GM21515 (cell line): ENCODE measurements at regions not wholly inside any gene's neighbourhood (a gene's known extent, or its start where the extent isn't known, plus 50 kb on each side); places are given as distances from the start of the nearest gene placed in this dataset.
"Not testable (repeated sequence)": the region's sequence is repeated elsewhere in the genome, so short reads cannot be mapped to it uniquely, and the experiment has no call there.

Source experiments
- ATAC-seq: cut with Tn5 transposase; IDR thresholded peaks from one replicate; pipeline ENCODE4 v1.9.1; 2021; ENCODE audit not compliant: unreplicated experiment

- no peak for ATAC-seq
Measured at GRCh38 chr5:63008195-63008594, 429.6 kb downstream of the LRRC70 start.

- ATAC-seq = not testable (repeated sequence)
Measured at GRCh38 chr5:62994842-62995241, 416.2 kb downstream of the LRRC70 start.

- ATAC-seq = no peak
Measured at GRCh38 chr5:62985749-62986148, 407.1 kb downstream of the LRRC70 start.

DNA sequence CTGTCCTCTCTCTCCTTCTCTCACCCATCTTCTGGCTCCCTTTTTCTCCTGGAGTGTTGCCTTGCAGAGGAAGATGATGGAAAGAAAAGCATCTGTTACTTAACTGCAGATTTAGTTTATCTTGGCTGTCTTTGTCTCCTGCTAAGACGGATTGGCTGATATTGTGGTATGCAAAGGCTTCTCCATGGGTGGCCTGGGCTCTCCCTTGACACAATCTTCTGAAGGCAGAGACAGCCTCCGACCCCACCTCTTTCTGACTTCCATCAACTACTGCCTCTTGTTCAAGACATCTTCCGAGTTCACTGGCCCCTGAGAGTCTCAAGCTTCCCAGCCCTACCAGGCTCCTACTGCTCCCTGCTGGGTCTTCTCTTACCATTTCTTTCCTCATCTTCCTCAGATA is 403.7 kb downstream of the LRRC70 start:
- no peak for ATAC-seq

- no peak for ATAC-seq
Measured at GRCh38 chr5:62980884-62981283, 402.3 kb downstream of the LRRC70 start.

GRCh38 chr5:62979472-62979871 is 400.9 kb downstream of the LRRC70 start:
- no peak for ATAC-seq

- ATAC-seq = no peak
Measured at GRCh38 chr5:62977661-62978060, 399.0 kb downstream of the LRRC70 start.

DNA sequence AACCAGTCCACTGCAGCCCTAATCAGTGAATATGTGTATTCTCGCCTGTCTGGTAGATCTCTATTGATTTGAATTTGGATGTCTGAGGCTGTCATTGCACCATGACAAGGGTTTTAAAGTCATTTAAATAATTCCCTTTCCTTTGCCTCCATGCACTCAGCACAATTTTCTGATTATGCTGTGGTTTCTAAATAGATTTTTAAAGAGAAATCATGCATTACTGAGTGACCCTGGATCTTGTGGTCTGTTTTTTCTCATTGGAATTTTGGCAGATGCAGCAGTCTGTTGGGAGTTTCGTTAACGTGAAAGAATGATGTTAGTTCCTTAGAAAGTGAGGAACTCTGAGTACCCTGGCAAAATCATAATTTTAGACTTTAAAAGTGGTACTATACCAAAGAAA is 396.0 kb downstream of the LRRC70 start:
- no peak for ATAC-seq

- no peak for ATAC-seq
Measured at GRCh38 chr5:62969409-62970120, 390.9 kb downstream of the LRRC70 start.

DNA sequence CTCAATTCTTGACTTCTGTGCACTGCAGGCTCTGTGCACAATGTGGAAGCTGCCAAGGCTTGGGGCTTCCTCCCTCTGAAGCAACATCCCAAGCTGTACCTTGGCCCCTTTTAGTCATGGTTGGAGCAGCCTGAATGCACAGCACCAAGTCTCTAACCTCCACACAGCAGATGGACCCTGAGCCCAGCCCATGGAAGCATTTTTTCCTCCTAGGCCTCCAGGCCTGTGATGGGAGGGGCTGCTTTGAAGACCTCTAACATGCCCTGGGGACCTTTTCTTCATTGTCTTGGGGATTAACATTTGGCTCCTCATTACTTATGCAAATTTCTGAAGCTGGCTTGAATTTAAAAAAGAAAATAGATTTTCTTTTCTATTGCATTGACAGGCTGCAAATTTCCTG is 385.8 kb downstream of the LRRC70 start:
- ATAC-seq = no peak

- no peak for ATAC-seq
Measured at GRCh38 chr5:62960781-62961180, 382.2 kb downstream of the LRRC70 start.

DNA sequence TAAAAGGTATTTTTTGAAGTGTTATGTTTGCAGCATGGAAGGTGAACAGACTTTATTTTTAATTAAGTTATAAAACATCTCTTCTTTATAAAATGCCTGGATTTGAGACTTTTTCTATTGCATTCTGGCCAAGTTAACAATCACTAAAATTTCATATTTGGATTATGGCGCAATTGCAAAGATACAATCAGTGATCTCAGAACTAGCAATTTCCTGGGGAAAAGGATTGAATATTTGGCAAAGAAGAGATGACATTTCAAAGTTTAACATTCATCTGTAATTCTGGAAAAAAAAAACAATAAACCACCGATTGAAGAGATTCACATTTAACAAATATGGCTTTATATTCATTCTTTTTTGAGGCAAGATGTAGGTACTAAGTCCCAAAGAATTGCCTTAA is 378.0 kb downstream of the LRRC70 start:
- ATAC-seq = no peak

GRCh38 chr5:62954578-62954977 is 376.0 kb downstream of the LRRC70 start:
- no peak for ATAC-seq

DNA sequence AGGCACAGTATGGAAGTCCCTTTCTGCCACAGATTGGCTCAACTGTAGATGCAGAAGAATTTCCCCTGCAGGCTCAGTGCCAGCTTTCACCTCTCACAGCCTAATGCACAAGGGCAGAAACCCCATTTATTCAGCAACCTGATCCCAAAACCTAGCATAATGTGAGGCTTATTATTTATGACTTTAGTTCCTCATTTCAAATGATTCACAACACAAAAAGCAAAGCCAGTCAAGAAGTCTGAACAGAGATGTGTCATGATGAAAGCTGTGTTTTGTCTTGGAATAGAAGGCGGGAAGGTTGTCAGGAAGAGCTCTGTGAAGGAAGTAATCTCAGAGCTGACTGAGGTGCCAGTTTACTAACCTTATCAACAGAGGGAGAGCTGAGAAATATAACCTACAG is 369.7 kb downstream of the LRRC70 start:
- no peak for ATAC-seq

- ATAC-seq = no peak
Measured at GRCh38 chr5:62942384-62942783, 363.8 kb downstream of the LRRC70 start.

DNA sequence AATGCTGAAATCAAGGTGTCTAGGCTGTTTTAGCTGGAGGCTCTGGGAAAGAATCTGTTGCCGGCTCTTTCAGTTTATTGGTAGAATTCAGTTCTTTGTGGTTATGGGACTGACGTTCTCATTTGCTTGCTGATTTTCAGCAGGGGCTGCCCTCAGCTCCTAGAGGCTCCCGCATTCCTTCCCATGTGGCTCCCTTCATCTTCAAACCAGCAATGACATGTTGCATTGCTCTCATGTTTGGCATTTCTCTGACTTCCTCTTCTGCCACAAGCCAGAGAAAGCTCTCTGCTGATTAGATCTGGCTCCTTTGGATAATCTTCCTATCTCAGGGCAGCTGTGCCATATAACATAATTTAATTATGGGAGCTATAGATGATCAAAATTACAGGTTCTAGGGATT is 360.3 kb downstream of the LRRC70 start:
- no peak for ATAC-seq

GRCh38 chr5:62937661-62938558 is 359.3 kb downstream of the LRRC70 start:
- ATAC-seq = no peak

- no peak for ATAC-seq
Measured at GRCh38 chr5:62935660-62936059, 357.0 kb downstream of the LRRC70 start.

GRCh38 chr5:62934319-62934718 is 355.7 kb downstream of the LRRC70 start:
- no peak for ATAC-seq

- ATAC-seq = no peak
Measured at GRCh38 chr5:62933261-62933660, 354.6 kb downstream of the LRRC70 start.

- ATAC-seq = no peak
Measured at GRCh38 chr5:62931153-62931950, 352.7 kb downstream of the LRRC70 start.
